ENCODE measurements at regions not wholly inside any gene's neighbourhood (a gene's known extent, or its start where the extent isn't known, plus 50 kb on each side); places are given as distances from the start of the nearest gene placed in this dataset.

- ChIA-PET RAD21 (ENCODE audit: unreplicated experiment) (no interaction called here), SMC1A (ENCODE audit: uncharacterized antibody, unreplicated experiment) (no interaction called here), POLR2A (no interaction called here), CTCF (interaction anchor here (1.0 to 1.5 kb wide), 2 partner anchors 11 to 258 kb away, joined by 3 read pairs; no protein-coding TSS in a partner anchor)
- TF ChIP-seq STAT3 (IDR thresholded peaks at IDR 0.05; ENCODE audit: low read depth, low read length): no peak
- no TSS peak for BruUV-seq (replicated peaks)
- H3K36me3 ChIP-seq (ENCODE audit: control insufficient read depth in 2 of 2, insufficient read depth in 2 of 2, low read length in 1 of 2): no peaks in the 10 kb centered on the region
- DNase-seq (ENCODE audit: low read depth, low spot score) (no peak), ATAC-seq (no peak), FAIRE-seq (no peak)
- H3K4me3 ChIP-seq: no peak overlapping the region
- H3K4me2 ChIP-seq (ENCODE audit: control insufficient read depth, insufficient read depth): no peak overlapping the region
- H3K27me3 ChIP-seq (replicated peaks in 1 of 2; ENCODE audit: control insufficient read depth in 2 of 2, insufficient read depth in 2 of 2, low read length in 1 of 2): no peaks in the 10 kb centered on the region
- H3K9me3 ChIP-seq (replicated peaks; ENCODE audit: control insufficient read depth, insufficient read depth, low read length): no peaks in the 10 kb centered on the region
- H4K20me1 ChIP-seq (ENCODE audit: control insufficient read depth, insufficient read depth): no peaks in the 10 kb centered on the region
- no peak overlapping the region for H2AFZ ChIP-seq (ENCODE audit: control insufficient read depth, low read depth, low read length)
- in situ Hi-C loops (cut with MboI) (no loop called here), intact Hi-C loops (cut with micrococcal nuclease; ENCODE audit: unreplicated experiment) (no loop called here)
- no peaks in the 10 kb centered on the region for H3K4me1 ChIP-seq (ENCODE audit: control insufficient read depth, insufficient read depth, low read length)
- no peak overlapping the region for H3K27ac ChIP-seq (ENCODE audit: control insufficient read depth, insufficient read depth)
- 45% methylated on average over 6 of the region's 6 CpGs for WGBS (ENCODE audit: insufficient coverage, insufficient replicate concordance, low lambda C conversion rate, missing lambda C conversion rate)
- no peak overlapping the region for H3K9ac ChIP-seq (ENCODE audit: control insufficient read depth, insufficient read depth, low read length)
- no peaks in the 10 kb centered on the region for H3K79me2 ChIP-seq (ENCODE audit: control insufficient read depth, insufficient read depth, low read length)
Observed at GRCh38 chr4:177508662-177509061, 66.4 kb upstream of the AGA start.

DNA sequence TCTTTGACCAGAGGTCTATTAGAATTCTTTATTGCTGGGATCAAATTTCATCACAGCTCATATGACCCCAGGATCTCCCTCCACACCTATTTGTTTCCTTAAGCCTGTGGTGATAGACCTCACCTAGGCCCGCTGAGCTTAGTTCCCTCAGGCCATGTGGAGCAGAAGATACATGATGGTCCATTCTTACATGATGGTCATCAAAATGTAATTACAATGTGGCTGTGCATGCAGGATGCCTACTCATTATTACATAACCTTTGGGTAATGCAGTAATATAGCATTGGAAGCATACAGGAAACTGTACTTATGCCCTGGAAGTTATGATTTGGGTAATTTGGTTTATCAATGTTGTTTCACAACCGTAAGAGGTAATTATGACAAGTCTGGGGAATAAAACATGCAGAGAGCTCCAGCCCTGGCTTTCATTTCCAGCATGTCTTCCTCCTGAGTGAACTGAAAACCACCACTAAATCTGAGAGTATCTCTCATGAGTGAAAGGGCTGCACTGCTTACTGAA, 67.0 kb upstream of the AGA start:
- ChIA-PET CTCF (interaction anchor here (1.5 kb wide), 1 partner anchor 259 kb away, joined by 3 read pairs; no protein-coding TSS in a partner anchor), RAD21 (ENCODE audit: unreplicated experiment) (no interaction called here), POLR2A (no interaction called here), SMC1A (ENCODE audit: uncharacterized antibody, unreplicated experiment) (no interaction called here)
- DNase-seq (ENCODE audit: low read depth, low spot score) (no peak), FAIRE-seq (no peak), ATAC-seq (no peak)
- no peak overlapping the region for H3K4me2 ChIP-seq (ENCODE audit: control insufficient read depth, insufficient read depth)
- H3K4me1 ChIP-seq (ENCODE audit: control insufficient read depth, insufficient read depth, low read length): no peaks in the 10 kb centered on the region
- intact Hi-C loops (cut with micrococcal nuclease; ENCODE audit: unreplicated experiment) (no loop called here), in situ Hi-C loops (cut with MboI) (no loop called here)
- no peaks in the 10 kb centered on the region for H4K20me1 ChIP-seq (ENCODE audit: control insufficient read depth, insufficient read depth)
- no peak overlapping the region for H2AFZ ChIP-seq (ENCODE audit: control insufficient read depth, low read depth, low read length)
- WGBS (ENCODE audit: insufficient coverage, insufficient replicate concordance, low lambda C conversion rate, missing lambda C conversion rate): 83% methylated on average over 2 of the region's 2 CpGs
- H3K27ac ChIP-seq (ENCODE audit: control insufficient read depth, insufficient read depth): no peak overlapping the region
- H3K27me3 ChIP-seq (replicated peaks in 1 of 2; ENCODE audit: control insufficient read depth in 2 of 2, insufficient read depth in 2 of 2, low read length in 1 of 2): no peaks in the 10 kb centered on the region
- H3K9ac ChIP-seq (ENCODE audit: control insufficient read depth, insufficient read depth, low read length): no peak overlapping the region
- H3K9me3 ChIP-seq (replicated peaks; ENCODE audit: control insufficient read depth, insufficient read depth, low read length): no peaks in the 10 kb centered on the region
- H3K36me3 ChIP-seq (ENCODE audit: control insufficient read depth in 2 of 2, insufficient read depth in 2 of 2, low read length in 1 of 2): no peaks in the 10 kb centered on the region
- no peak overlapping the region for H3K4me3 ChIP-seq
- BruUV-seq (replicated peaks): no TSS peak
- no peaks in the 10 kb centered on the region for H3K79me2 ChIP-seq (ENCODE audit: control insufficient read depth, insufficient read depth, low read length)
- no peak for TF ChIP-seq MYC (IDR thresholded peaks at IDR 0.05; ENCODE audit: insufficient read depth, insufficient read length, insufficient replicate concordance, low read length, severe bottlenecking)
- no peak for TF ChIP-seq TAF1 (IDR thresholded peaks at IDR 0.05; ENCODE audit: borderline replicate concordance, low read depth, low read length)
- TF ChIP-seq BACH1 (IDR thresholded peaks at IDR 0.05; ENCODE audit: borderline replicate concordance): no peak
- no peak for TF ChIP-seq TCF12 (IDR thresholded peaks at IDR 0.05; ENCODE audit: low read depth, low read length)
- TF ChIP-seq, protein P1, sequence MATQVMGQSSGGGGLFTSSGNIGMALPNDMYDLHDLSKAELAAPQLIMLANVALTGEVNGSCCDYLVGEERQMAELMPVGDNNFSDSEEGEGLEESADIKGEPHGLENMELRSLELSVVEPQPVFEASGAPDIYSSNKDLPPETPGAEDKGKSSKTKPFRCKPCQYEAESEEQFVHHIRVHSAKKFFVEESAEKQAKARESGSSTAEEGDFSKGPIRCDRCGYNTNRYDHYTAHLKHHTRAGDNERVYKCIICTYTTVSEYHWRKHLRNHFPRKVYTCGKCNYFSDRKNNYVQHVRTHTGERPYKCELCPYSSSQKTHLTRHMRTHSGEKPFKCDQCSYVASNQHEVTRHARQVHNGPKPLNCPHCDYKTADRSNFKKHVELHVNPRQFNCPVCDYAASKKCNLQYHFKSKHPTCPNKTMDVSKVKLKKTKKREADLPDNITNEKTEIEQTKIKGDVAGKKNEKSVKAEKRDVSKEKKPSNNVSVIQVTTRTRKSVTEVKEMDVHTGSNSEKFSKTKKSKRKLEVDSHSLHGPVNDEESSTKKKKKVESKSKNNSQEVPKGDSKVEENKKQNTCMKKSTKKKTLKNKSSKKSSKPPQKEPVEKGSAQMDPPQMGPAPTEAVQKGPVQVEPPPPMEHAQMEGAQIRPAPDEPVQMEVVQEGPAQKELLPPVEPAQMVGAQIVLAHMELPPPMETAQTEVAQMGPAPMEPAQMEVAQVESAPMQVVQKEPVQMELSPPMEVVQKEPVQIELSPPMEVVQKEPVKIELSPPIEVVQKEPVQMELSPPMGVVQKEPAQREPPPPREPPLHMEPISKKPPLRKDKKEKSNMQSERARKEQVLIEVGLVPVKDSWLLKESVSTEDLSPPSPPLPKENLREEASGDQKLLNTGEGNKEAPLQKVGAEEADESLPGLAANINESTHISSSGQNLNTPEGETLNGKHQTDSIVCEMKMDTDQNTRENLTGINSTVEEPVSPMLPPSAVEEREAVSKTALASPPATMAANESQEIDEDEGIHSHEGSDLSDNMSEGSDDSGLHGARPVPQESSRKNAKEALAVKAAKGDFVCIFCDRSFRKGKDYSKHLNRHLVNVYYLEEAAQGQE (IDR thresholded peaks at IDR 0.05; ENCODE audit: low read depth, low read length): no peak
- no peak for TF ChIP-seq CEBPB (IDR thresholded peaks at IDR 0.05; ENCODE audit: borderline replicate concordance in 1 of 2, low read depth in 2 of 2, low read length in 2 of 2)
- TF ChIP-seq GATAD2B (conservative IDR thresholded peaks at IDR 0.05; ENCODE audit: low read depth): no peak
- no peak for TF ChIP-seq ESRRA (IDR thresholded peaks at IDR 0.05; ENCODE audit: low read length)
- no peak for TF ChIP-seq FOXM1 (IDR thresholded peaks at IDR 0.05; ENCODE audit: low read depth, low read length)
- no peak for TF ChIP-seq YY1 (IDR thresholded peaks at IDR 0.05; ENCODE audit: low read depth, low read length)
- TF ChIP-seq, protein P2, sequence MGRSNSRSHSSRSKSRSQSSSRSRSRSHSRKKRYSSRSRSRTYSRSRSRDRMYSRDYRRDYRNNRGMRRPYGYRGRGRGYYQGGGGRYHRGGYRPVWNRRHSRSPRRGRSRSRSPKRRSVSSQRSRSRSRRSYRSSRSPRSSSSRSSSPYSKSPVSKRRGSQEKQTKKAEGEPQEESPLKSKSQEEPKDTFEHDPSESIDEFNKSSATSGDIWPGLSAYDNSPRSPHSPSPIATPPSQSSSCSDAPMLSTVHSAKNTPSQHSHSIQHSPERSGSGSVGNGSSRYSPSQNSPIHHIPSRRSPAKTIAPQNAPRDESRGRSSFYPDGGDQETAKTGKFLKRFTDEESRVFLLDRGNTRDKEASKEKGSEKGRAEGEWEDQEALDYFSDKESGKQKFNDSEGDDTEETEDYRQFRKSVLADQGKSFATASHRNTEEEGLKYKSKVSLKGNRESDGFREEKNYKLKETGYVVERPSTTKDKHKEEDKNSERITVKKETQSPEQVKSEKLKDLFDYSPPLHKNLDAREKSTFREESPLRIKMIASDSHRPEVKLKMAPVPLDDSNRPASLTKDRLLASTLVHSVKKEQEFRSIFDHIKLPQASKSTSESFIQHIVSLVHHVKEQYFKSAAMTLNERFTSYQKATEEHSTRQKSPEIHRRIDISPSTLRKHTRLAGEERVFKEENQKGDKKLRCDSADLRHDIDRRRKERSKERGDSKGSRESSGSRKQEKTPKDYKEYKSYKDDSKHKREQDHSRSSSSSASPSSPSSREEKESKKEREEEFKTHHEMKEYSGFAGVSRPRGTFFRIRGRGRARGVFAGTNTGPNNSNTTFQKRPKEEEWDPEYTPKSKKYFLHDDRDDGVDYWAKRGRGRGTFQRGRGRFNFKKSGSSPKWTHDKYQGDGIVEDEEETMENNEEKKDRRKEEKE (IDR thresholded peaks at IDR 0.05): no peak

All from GM12878 (cell line).